Fibroblast of gingiva (primary cell): ENCODE measurements at regions not wholly inside any gene's neighbourhood (a gene's known extent, or its start where the extent isn't known, plus 50 kb on each side); places are given as distances from the start of the nearest gene placed in this dataset.
"Not testable (repeated sequence)": the region's sequence is repeated elsewhere in the genome, so short reads cannot be mapped to it uniquely, and the experiment has no call there.

Experiments used
- DNase-seq: peaks from one replicate; pipeline ENCODE4 v3.0.0-alpha.2; 2011; ENCODE audit warnings: low read depth

GRCh38 chr2:56515399-56515798, 331.6 kb downstream of the CCDC85A start:
- DNase-seq = peak; percentile 51

DNA sequence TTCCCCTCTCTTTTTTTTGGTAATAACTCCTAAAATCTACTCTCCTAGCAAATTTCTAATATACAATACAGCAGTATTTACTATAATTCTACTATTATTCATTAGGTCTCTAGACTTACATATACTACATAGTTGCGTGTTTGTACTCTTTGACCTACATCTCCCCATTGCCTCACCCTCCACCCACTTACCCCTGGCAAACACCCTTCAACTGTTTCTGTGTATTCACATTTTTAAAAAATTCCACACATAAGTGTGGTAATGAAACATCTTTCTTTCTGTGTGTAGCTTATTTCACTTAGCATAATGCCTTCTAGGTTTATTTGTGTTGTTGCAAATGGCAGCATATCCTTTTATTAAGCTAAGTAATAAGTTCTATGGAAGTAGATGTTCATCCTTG, 336.0 kb downstream of the CCDC85A start:
- no peak for DNase-seq

- peak; percentile 75 for DNase-seq
Observed at GRCh38 chr2:56522605-56523089, 338.9 kb downstream of the CCDC85A start.

DNA sequence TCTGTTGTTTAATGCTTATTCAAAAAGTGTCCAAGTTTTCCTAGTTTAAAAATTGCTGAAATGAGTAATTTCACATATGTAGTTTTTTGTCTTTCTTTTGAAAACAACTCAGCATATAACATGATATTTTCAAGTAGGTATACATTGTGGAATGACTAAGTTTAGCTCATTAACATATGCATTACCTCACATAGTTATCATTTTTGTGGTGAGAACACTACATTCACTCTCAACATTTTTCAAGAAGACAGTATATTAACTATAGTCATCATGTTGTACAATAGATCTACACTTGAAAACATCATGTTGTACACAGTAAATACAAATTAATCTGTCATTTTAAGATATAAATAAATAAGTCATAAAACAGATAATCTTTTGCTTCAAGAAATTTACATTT, 340.0 kb downstream of the CCDC85A start:
- DNase-seq = no peak

DNA sequence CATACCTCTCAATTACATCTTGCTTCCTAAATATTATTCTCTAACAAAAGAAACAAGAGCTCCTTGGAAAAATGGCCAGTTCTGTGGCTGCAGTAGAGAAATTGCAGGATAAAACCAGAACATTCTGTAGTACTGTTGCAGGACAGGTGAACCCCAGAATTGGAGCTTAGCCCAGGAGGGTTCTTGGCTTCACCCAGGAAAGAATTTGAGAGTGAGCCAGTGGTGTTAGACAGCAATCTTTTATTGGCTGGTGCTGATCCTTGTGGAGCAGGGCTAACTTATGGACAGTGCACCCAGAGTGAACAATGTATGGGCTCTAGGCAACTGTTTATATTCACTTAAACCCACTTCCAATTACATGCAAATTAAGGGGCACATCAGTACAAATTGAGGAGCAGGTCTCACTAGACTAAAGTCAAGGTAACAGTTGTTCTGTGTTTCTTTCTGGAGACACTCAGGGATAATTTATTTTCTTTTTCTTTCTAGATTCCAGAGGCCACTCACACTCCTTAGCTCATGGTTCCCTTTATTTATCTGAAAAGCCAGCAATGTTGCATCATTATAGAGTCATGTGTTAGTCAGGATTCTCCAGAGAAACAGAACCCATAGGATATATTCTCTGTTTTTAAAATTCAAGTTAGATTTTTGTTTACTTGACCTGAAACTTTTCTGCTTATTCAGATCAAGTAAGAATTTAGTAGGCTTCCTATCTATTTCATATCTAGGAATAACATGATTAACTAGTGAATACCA, 348.1 kb downstream of the CCDC85A start:
- no peak for DNase-seq

DNA sequence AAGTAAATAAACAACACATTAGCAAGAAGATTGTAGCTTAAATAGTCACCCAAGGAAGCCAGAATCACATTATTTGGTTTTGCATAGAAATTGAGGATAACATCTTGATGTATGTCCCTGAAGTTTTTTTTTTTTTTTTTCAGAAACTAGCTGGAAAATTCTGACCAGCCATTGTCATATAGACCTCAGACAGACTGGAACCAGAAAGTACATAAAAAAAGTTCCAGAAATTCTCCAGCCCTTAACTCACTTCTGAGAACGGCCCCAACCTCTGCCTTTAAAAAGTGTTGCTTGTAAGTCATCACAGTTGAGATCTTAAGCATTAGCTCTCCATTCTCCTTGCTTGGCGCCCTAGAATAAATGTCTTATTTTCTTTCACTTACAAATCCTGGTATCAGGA, 350.5 kb downstream of the CCDC85A start:
- no peak for DNase-seq

DNA sequence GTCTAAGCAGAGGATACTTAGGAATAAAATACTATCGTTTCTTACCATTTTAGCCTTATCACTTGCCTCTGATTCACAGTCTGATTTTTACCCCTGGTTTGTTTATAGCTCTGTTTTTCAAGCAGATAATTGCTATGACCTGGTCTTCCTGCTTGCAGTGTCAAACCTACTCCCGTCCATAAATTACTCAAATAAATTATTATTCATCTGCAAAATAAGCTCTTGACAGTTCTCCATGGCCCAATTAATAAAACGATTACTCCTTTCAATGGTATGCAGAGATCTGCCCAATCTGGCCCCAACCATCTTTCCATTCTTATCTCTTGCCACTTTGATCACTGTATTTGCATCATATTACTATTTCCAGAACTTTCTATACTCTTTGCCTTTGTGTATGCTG, 354.0 kb downstream of the CCDC85A start:
- DNase-seq = no peak

GRCh38 chr2:56539618-56540017, 355.8 kb downstream of the CCDC85A start:
- DNase-seq = no peak

GRCh38 chr2:56540467-56540866, 356.7 kb downstream of the CCDC85A start:
- DNase-seq = no peak

GRCh38 chr2:56540916-56541315, 357.1 kb downstream of the CCDC85A start:
- DNase-seq = no peak

GRCh38 chr2:56542213-56542612, 358.4 kb downstream of the CCDC85A start:
- DNase-seq = no peak

GRCh38 chr2:56565143-56565542, 381.4 kb downstream of the CCDC85A start:
- DNase-seq = no peak

- no peak for DNase-seq
Observed at GRCh38 chr2:56571074-56571473, 387.3 kb downstream of the CCDC85A start.

GRCh38 chr2:56576001-56576400, 392.2 kb downstream of the CCDC85A start:
- DNase-seq = no peak

- DNase-seq = peak; percentile 44
Observed at GRCh38 chr2:56580242-56580641, 396.5 kb downstream of the CCDC85A start.

GRCh38 chr2:56582570-56582969, 398.8 kb downstream of the CCDC85A start:
- no peak for DNase-seq

DNA sequence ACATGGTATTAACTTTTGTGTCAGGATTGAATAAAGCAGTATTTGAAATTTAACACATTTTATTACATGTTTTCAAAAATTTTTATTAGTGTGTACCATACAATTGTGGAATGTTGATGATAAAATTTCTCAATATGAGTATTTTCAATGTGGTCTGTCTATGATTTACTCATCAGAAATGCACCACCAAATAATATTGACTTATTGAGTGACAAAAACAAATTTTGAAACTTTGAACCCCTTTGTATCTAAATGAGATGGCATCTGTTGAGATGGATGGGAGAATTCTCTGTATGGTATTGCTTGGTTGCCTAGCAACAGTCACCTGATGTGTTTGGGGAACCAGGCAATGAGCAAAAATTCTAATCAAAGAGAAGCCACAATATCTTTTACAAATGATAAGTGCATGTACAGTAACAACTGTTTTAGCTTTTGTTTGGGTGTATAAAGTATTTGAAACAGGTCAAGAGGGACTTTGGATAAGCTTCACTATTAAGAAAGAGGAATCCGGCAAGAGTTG, 400.1 kb downstream of the CCDC85A start:
- DNase-seq = no peak

DNA sequence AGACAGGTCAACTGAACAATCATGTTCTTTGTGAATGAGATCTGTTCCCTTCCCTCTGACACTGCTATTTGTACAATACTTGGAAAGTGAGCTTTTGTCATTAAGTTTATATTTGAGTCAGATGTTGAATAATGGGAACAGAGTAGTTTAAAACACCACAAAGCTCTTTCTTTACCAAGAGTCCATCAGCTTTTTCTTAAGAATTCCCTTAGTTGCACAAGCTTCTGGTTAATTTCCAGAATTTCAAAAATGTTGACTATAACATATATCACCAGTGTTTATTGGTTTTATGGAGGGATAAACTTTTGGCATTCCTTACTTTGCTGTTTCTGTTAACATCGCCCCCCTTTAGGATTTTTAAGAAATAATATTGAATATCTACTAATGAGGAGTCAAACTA, 403.7 kb downstream of the CCDC85A start:
- DNase-seq = peak; percentile 6

GRCh38 chr2:56589194-56589593, 405.4 kb downstream of the CCDC85A start:
- DNase-seq = no peak

GRCh38 chr2:56589835-56590234, 406.0 kb downstream of the CCDC85A start:
- no peak for DNase-seq

DNA sequence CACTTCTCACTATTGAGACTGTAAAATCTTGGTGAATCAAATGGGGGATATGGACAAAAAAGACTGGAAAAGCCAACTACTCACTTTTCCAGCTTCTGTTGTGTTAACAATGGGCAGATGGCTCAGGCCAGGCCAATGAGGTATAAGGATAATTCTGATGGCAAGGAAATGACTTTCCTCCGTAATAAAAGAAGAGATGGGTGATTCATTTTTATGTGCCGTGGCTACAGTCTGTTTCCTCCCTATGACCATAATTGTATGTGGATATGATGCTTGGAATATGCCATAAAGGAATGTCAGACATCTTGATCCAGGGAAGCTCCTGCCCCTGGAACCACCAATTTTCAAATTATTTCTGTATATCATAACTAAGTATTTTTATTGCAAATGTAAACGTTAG, 406.8 kb downstream of the CCDC85A start:
- no peak for DNase-seq

DNA sequence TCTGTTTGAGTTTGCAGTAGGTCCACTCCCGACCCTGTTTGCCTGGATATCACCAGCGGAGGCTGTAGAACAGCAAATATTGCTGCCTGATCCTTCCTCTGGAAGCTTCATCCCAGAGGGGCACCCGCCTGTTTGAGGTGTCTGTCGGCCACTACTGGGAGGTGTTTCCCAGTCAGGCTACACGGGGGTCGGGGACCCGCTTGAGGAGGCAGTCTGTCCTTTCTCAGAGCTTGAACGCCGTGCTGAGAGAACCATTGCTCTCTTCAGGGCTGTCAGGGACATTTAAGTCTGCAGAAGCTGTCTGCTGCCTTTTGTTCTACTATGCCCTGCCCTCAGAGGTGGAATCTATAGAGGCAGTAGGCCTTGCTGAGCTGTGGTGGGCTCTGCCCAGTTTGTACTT, 422.3 kb downstream of the CCDC85A start:
- not testable (repeated sequence) for DNase-seq

GRCh38 chr2:56613254-56613653, 429.5 kb downstream of the CCDC85A start:
- DNase-seq = no peak

GRCh38 chr2:56613920-56614319, 430.1 kb downstream of the CCDC85A start:
- DNase-seq = peak; percentile 12
